CD4-positive, alpha-beta T cell (primary cell): ENCODE measurements at regions not wholly inside any gene's neighbourhood (a gene's known extent, or its start where the extent isn't known, plus 50 kb on each side); places are given as distances from the start of the nearest gene placed in this dataset.

Source experiments
- ATAC-seq: fragments of 200-7000 bp; cut with Tn5 transposase; one replicate; pipeline ENCODE4 v1.10.0; 2022; ENCODE audit warnings: mild to moderate bottlenecking; ENCODE audit not compliant: poor library complexity
- CTCF ChIA-PET: fragments of 350-600 bp; sonication (Branson Sonifier 250); formaldehyde crosslinking; loops from one replicate; lab custom pipeline; 2021; ENCODE audit warnings: antibody characterized with exemption, inconsistent platforms; lab: Charles Lee
- POLR2A ChIA-PET: fragments of 350-600 bp; sonication (Branson Sonifier 250); formaldehyde crosslinking; loops from one replicate; lab custom pipeline; 2021; ENCODE audit warnings: antibody characterized with exemption, inconsistent platforms; lab: Charles Lee
- DNase-seq, 14 experiments: peaks; one replicate each; pipeline ENCODE4 v3.0.0-alpha.2; 2013 to 2020; ENCODE audit warnings: mixed read lengths in 2 of 14
- H3K27ac ChIP-seq, 2 donors: one replicate each; pipeline versions ENCODE4 v1.5.1 to v1.7.0; 2013; ENCODE audit warnings: low read length in 2 of 2, low read depth in 1 of 2, mild to moderate bottlenecking in 1 of 2
- H3K27me3 ChIP-seq, 2 experiments: 1 replicate in 1 of 2; 2 replicates in 1 of 2; pipeline versions ENCODE4 v1.6.1 to v1.7.0; 2013; ENCODE audit warnings: low read length in 2 of 2, control low read depth in 1 of 2, mild to moderate bottlenecking in 1 of 2, moderate library complexity in 1 of 2; ENCODE audit not compliant: insufficient read depth in 2 of 2, control insufficient read depth in 1 of 2
- H3K36me3 ChIP-seq: one replicate; pipeline ENCODE4 v1.6.1; 2013; ENCODE audit warnings: low read length, control low read depth; ENCODE audit not compliant: insufficient read depth
- H3K4me1 ChIP-seq: one replicate; pipeline ENCODE4 v1.6.1; 2013; ENCODE audit warnings: low read length, control low read depth; ENCODE audit not compliant: insufficient read depth
- H3K4me3 ChIP-seq: one replicate; pipeline ENCODE4 v1.5.1; 2013; ENCODE audit warnings: mild to moderate bottlenecking, low read length, moderate library complexity
- H3K9me3 ChIP-seq, 2 experiments: 1 replicate in 1 of 2; 2 replicates in 1 of 2; pipeline versions ENCODE4 v1.6.1 to v1.7.0; 2013; ENCODE audit warnings: low read length in 2 of 2, mild to moderate bottlenecking in 2 of 2, control low read depth in 1 of 2, moderate library complexity in 1 of 2; ENCODE audit not compliant: control insufficient read depth in 1 of 2, insufficient read depth in 1 of 2
- H3K27ac Mint-ChIP-seq: one replicate; pipeline ENCODE4 v1.8.0; 2020; ENCODE audit warnings: mixed read lengths
- H3K27me3 Mint-ChIP-seq: one replicate; pipeline ENCODE4 v1.8.0; 2021; ENCODE audit warnings: mixed read lengths
- H3K36me3 Mint-ChIP-seq: one replicate; pipeline ENCODE4 v1.8.0; 2021; ENCODE audit warnings: low read depth, mixed read lengths
- H3K4me1 Mint-ChIP-seq: one replicate; pipeline ENCODE4 v1.8.0; 2021; ENCODE audit warnings: low read depth, mixed read lengths
- H3K4me3 Mint-ChIP-seq: one replicate; pipeline ENCODE4 v1.8.0; 2020; ENCODE audit warnings: mild to moderate bottlenecking, mixed read lengths
- H3K9me3 Mint-ChIP-seq: one replicate; pipeline ENCODE4 v1.8.0; 2020; ENCODE audit warnings: mixed read lengths
- CTCF ChIP-seq: fragments of 200-600 bp; IDR thresholded peaks from one replicate; pipeline ENCODE4 v1.8.0; 2022; ENCODE audit warnings: antibody characterized with exemption, mild to moderate bottlenecking
- intact Hi-C, 2 experiments: fragments of 100-400 bp; cut with DNase I in 1 of 2; cut with micrococcal nuclease in 1 of 2; formaldehyde crosslinking; loops; one replicate each; pipeline versions ENCODE4 v1.15.1 to v1.9.0; 2023 to 2025; cut with DNase I, micrococcal nuclease

GRCh38 chrX:6761251-6761650 is 226.3 kb upstream of the VCX3A start:
- Histone ChIP-seq H3K9me3 (peaks cover 0 to 6% of the 10 kb centered on the region in 2 experiments), H3K27ac (no peak overlapping the region), H3K36me3 (no peaks in the 10 kb centered on the region), H3K4me3 (no peak overlapping the region), H3K4me1 (no peaks in the 10 kb centered on the region), H3K27me3 (no peaks in the 10 kb centered on the region)
- Mint-ChIP-seq H3K36me3 (no peaks in the 10 kb centered on the region), H3K4me1 (no peaks in the 10 kb centered on the region), H3K27me3 (no peaks in the 10 kb centered on the region), H3K9me3 (no peaks in the 10 kb centered on the region), H3K4me3 (no peak overlapping the region), H3K27ac (no peak overlapping the region)
- DNase-seq (no peak), ATAC-seq (no peak)
- ChIA-PET POLR2A (no interaction called here), CTCF (no interaction called here)
- intact Hi-C loops = no loop called here
- no peak for TF ChIP-seq CTCF

GRCh38 chrX:6759655-6760375 is 224.9 kb upstream of the VCX3A start:
- Histone ChIP-seq H3K9me3 (peaks cover 0 to 6% of the 10 kb centered on the region in 2 experiments), H3K27me3 (no peaks in the 10 kb centered on the region), H3K36me3 (no peaks in the 10 kb centered on the region), H3K27ac (no peak overlapping the region), H3K4me3 (no peak overlapping the region), H3K4me1 (no peaks in the 10 kb centered on the region)
- no peak for TF ChIP-seq CTCF
- H3K4me1 Mint-ChIP-seq = no peaks in the 10 kb centered on the region
- intact Hi-C loops = no loop called here
- CTCF ChIA-PET = no interaction called here
- H3K27me3 Mint-ChIP-seq = no peaks in the 10 kb centered on the region
- no peak for ATAC-seq
- no peak for DNase-seq
- H3K4me3 Mint-ChIP-seq = no peak overlapping the region
- H3K36me3 Mint-ChIP-seq = no peaks in the 10 kb centered on the region
- peaks cover 5% of the 10 kb centered on the region for H3K9me3 Mint-ChIP-seq
- POLR2A ChIA-PET = no interaction called here
- no peak overlapping the region for H3K27ac Mint-ChIP-seq

GRCh38 chrX:6758234-6758633 is 223.3 kb upstream of the VCX3A start:
- POLR2A ChIA-PET = no interaction called here
- Histone ChIP-seq H3K4me1 (no peaks in the 10 kb centered on the region), H3K9me3 (peaks cover 0 to 6% of the 10 kb centered on the region in 2 experiments), H3K27ac (no peak overlapping the region), H3K27me3 (no peaks in the 10 kb centered on the region), H3K4me3 (no peak overlapping the region), H3K36me3 (no peaks in the 10 kb centered on the region)
- intact Hi-C loops = no loop called here
- Mint-ChIP-seq H3K27me3 (no peaks in the 10 kb centered on the region), H3K4me3 (no peak overlapping the region), H3K9me3 (peaks cover 5% of the 10 kb centered on the region), H3K27ac (no peak overlapping the region), H3K36me3 (no peaks in the 10 kb centered on the region), H3K4me1 (no peaks in the 10 kb centered on the region)
- CTCF ChIA-PET = no interaction called here
- DNase-seq (no peak), ATAC-seq (no peak)
- no peak for TF ChIP-seq CTCF
